OCI-LY1 (cell line): ENCODE measurements at regions not wholly inside any gene's neighbourhood (a gene's known extent, or its start where the extent isn't known, plus 50 kb on each side); places are given as distances from the start of the nearest gene placed in this dataset.

Experiments
- H2AFZ ChIP-seq: fragments of 200-600 bp; sonication (generic), shearing (Covaris generic); 2 replicates; pipeline ENCODE4 v1.6.0; 2014; ENCODE audit warnings: antibody characterized with exemption, mild to moderate bottlenecking, low read length
- H3F3A ChIP-seq: fragments of 200-600 bp; sonication (generic), shearing (Covaris generic); 2 replicates; pipeline ENCODE4 v1.6.0; 2014; ENCODE audit warnings: mild to moderate bottlenecking, antibody characterized with exemption, low read length, moderate library complexity; ENCODE audit not compliant: insufficient read depth
- H3K27ac ChIP-seq: fragments of 200-600 bp; sonication (generic); 2 replicates; pipeline ENCODE4 v1.5.1; 2014; ENCODE audit warnings: low read length, mixed run types, mild to moderate bottlenecking, low read depth; ENCODE audit not compliant: poor library complexity, severe bottlenecking
- H3K27me3 ChIP-seq: fragments of 200-600 bp; sonication (generic); 2 replicates; pipeline ENCODE4 v1.6.0; 2014; ENCODE audit warnings: antibody characterized with exemption, mild to moderate bottlenecking, low read length, moderate library complexity; ENCODE audit not compliant: insufficient read depth
- H3K36me3 ChIP-seq: fragments of 200-600 bp; sonication (generic); 2 replicates; pipeline ENCODE4 v1.6.1; 2014; ENCODE audit warnings: mild to moderate bottlenecking, antibody characterized with exemption, low read length, moderate library complexity, mixed read lengths; ENCODE audit not compliant: insufficient read depth
- H3K4me1 ChIP-seq: fragments of 200-600 bp; sonication (generic); 2 replicates; pipeline ENCODE4 v1.5.1; 2014; ENCODE audit warnings: mild to moderate bottlenecking, low read length, moderate library complexity; ENCODE audit not compliant: insufficient read depth, severe bottlenecking
- H3K4me2 ChIP-seq: fragments of 200-600 bp; sonication (generic), shearing (Covaris generic); 2 replicates; pipeline ENCODE4 v1.6.1; 2014; ENCODE audit warnings: low read length
- H3K4me3 ChIP-seq: fragments of 200-600 bp; sonication (generic); 2 replicates; pipeline ENCODE4 v1.5.1; 2014; ENCODE audit warnings: low read length, low read depth, mild to moderate bottlenecking, mixed read lengths; ENCODE audit not compliant: poor library complexity, severe bottlenecking
- H3K79me2 ChIP-seq: fragments of 200-600 bp; shearing (Covaris generic); 2 replicates; pipeline ENCODE4 v1.6.1; 2016; ENCODE audit warnings: mixed run types, low read length, mixed read lengths; ENCODE audit not compliant: insufficient read depth
- H3K9ac ChIP-seq: fragments of 200-600 bp; sonication (generic), shearing (Covaris generic); 2 replicates; pipeline ENCODE4 v1.6.1; 2014; ENCODE audit warnings: mild to moderate bottlenecking, low read length, mixed read lengths
- H3K9me2 ChIP-seq: fragments of 200-600 bp; sonication (generic), shearing (Covaris generic); 2 replicates; pipeline ENCODE4 v1.6.1; 2014; ENCODE audit warnings: low read depth, mild to moderate bottlenecking, low read length, mixed read lengths
- H3K9me3 ChIP-seq: fragments of 200-600 bp; shearing (Covaris generic); 2 replicates; pipeline ENCODE4 v1.6.1; 2014; ENCODE audit warnings: low read length, mixed read lengths
- H4K20me1 ChIP-seq: fragments of 200-600 bp; sonication (generic), shearing (Covaris generic); 2 replicates; pipeline ENCODE4 v1.6.0; 2016; ENCODE audit warnings: mild to moderate bottlenecking, low read length; ENCODE audit not compliant: insufficient read depth
- CTCF ChIP-seq: fragments of 200-600 bp; sonication (generic), shearing (Covaris generic); IDR thresholded peaks from 2 replicates; pipeline ENCODE4 v1.5.1; 2017; ENCODE audit warnings: mild to moderate bottlenecking, antibody characterized with exemption, low read length, moderate library complexity, mixed read lengths
- EZH2 ChIP-seq: fragments of 200-600 bp; sonication (generic), shearing (Covaris generic); IDR thresholded peaks from 2 replicates; pipeline ENCODE4 v1.8.0; 2017; ENCODE audit warnings: borderline replicate concordance, mixed run types, mild to moderate bottlenecking, antibody characterized with exemption, low read length, moderate library complexity, mixed read lengths

DNA sequence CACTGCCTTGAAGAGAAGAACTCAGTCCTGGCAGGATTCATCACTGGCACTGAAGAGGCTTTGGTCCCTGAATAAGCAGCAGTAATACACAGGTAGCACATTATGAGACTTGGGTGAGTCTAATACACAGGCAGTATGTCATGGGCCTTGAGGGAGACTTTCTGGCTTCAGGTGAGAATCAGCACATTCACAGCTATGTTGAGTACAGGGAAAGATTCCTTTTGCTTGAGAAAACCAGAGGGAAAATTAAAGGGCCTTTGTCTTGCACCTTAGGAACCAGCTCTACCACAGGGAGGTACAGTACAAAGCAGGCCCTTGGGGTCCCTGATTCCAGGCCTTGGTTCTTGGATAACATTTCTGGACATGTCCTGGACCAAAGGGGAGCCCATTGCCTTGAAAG is 484.6 kb downstream of the RFC3 start:
- Histone ChIP-seq H3K27me3 (no peaks in the 10 kb centered on the region), H3K27ac (no peak overlapping the region), H3K4me2 (no peak overlapping the region), H3K4me3 (no peak overlapping the region), H3F3A (no peaks in the 10 kb centered on the region), H3K4me1 (no peaks in the 10 kb centered on the region), H3K9me2 (no peaks in the 10 kb centered on the region), H3K9me3 (no peaks in the 10 kb centered on the region), H4K20me1 (no peaks in the 10 kb centered on the region), H3K36me3 (no peaks in the 10 kb centered on the region), H3K9ac (no peak overlapping the region), H2AFZ (no peak overlapping the region), H3K79me2 (no peaks in the 10 kb centered on the region)
- no peak for TF ChIP-seq CTCF
- no peak for TF ChIP-seq EZH2

DNA sequence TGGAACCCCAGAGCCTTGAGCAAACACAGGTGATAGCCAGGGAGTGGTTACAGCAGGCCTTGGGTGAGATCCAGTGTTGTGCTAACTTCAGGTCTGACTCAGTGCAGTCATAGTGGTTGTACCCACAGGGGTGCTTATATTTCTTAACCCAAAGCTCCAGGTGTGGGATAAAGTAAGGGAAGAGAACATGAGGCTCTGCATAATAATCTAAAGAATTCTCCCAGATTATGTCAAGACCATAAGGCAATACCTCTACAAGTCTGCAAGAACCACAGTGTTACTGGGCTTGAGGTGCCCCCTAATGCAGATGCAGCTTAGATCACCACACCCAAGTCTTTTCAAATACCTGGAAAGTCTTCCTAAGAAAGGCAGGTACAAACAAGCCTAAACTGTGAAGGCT is 485.4 kb downstream of the RFC3 start:
- H3K4me2 ChIP-seq: no peak overlapping the region
- H3K9me2 ChIP-seq: no peaks in the 10 kb centered on the region
- H3K9me3 ChIP-seq: no peaks in the 10 kb centered on the region
- H3K4me3 ChIP-seq: no peak overlapping the region
- no peaks in the 10 kb centered on the region for H3K79me2 ChIP-seq
- no peak overlapping the region for H2AFZ ChIP-seq
- H3K9ac ChIP-seq: no peak overlapping the region
- TF ChIP-seq EZH2 (no peak), CTCF (no peak)
- H3K36me3 ChIP-seq: no peaks in the 10 kb centered on the region
- H4K20me1 ChIP-seq: no peaks in the 10 kb centered on the region
- H3K4me1 ChIP-seq: no peaks in the 10 kb centered on the region
- no peaks in the 10 kb centered on the region for H3K27me3 ChIP-seq
- H3K27ac ChIP-seq: no peak overlapping the region
- no peaks in the 10 kb centered on the region for H3F3A ChIP-seq

DNA sequence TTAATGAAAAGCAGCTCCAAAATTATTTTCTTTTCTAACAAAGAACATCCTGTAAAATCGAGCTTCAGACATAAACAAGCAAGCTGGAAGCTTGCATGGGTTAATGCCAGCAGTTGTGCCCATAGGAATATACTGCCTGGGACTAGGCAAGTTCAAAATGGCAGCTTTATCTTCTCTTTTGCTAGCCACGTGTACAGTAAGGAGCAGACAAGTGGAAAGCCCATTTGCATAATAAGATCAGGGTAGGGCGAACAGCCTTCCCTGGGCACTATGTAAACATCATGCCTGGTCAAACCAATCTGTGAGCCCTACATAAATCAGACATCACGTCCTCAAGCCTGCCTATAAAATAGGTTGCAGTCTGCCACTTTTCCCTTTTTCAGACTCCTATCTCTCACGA is 489.7 kb downstream of the RFC3 start:
- H3K9me2 ChIP-seq: no peaks in the 10 kb centered on the region
- TF ChIP-seq EZH2 (no peak), CTCF (no peak)
- H4K20me1 ChIP-seq: no peaks in the 10 kb centered on the region
- H3K4me3 ChIP-seq: no peak overlapping the region
- H3K27me3 ChIP-seq: no peaks in the 10 kb centered on the region
- no peaks in the 10 kb centered on the region for H3K36me3 ChIP-seq
- no peaks in the 10 kb centered on the region for H3K4me1 ChIP-seq
- no peak overlapping the region for H3K27ac ChIP-seq
- H3F3A ChIP-seq: no peaks in the 10 kb centered on the region
- no peak overlapping the region for H3K4me2 ChIP-seq
- H3K9ac ChIP-seq: no peak overlapping the region
- no peak overlapping the region for H2AFZ ChIP-seq
- no peaks in the 10 kb centered on the region for H3K79me2 ChIP-seq
- H3K9me3 ChIP-seq: no peaks in the 10 kb centered on the region
